GM10248 (cell line): ENCODE measurements at regions not wholly inside any gene's neighbourhood (a gene's known extent, or its start where the extent isn't known, plus 50 kb on each side); places are given as distances from the start of the nearest gene placed in this dataset.

ENCODE experiments used
- CTCF ChIA-PET: fragments of 300-600 bp; sonication (Branson Sonifier 250); formaldehyde crosslinking; extraction: SDS; loops from one replicate; lab custom pipeline; 2021; ENCODE audit warnings: antibody characterized with exemption; lab: Yijun Ruan, JAX
- POLR2A ChIA-PET: fragments of 350-650 bp; sonication (Branson Sonifier 250); formaldehyde crosslinking; extraction: SDS; loops from one replicate; lab custom pipeline; 2020; ENCODE audit warnings: antibody characterized with exemption; lab: Yijun Ruan, JAX
- DNase-seq: peaks from one replicate; pipeline ENCODE4 v3.0.0; 2012; ENCODE audit errors: extremely low spot score
- TF ChIP-seq, protein P1 (sequence below): IDR thresholded peaks from 2 replicates; pipeline ENCODE4 v1.5.1; 2012; ENCODE audit warnings: mild to moderate bottlenecking, low read depth; ENCODE audit errors: extremely low read depth, missing control alignments, control extremely low read depth

GRCh38 chr5:74957029-74957784 is 91.0 kb upstream of the FAM169A start:
- ChIA-PET POLR2A (no interaction called here), CTCF (no interaction called here)
- no peak for DNase-seq
- TF ChIP-seq, protein P1, sequence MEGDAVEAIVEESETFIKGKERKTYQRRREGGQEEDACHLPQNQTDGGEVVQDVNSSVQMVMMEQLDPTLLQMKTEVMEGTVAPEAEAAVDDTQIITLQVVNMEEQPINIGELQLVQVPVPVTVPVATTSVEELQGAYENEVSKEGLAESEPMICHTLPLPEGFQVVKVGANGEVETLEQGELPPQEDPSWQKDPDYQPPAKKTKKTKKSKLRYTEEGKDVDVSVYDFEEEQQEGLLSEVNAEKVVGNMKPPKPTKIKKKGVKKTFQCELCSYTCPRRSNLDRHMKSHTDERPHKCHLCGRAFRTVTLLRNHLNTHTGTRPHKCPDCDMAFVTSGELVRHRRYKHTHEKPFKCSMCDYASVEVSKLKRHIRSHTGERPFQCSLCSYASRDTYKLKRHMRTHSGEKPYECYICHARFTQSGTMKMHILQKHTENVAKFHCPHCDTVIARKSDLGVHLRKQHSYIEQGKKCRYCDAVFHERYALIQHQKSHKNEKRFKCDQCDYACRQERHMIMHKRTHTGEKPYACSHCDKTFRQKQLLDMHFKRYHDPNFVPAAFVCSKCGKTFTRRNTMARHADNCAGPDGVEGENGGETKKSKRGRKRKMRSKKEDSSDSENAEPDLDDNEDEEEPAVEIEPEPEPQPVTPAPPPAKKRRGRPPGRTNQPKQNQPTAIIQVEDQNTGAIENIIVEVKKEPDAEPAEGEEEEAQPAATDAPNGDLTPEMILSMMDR: no peak

GRCh38 chr5:74956278-74956677 is 90.1 kb upstream of the FAM169A start:
- ChIA-PET CTCF (interaction anchor here (1.2 kb wide), 1 partner anchor 94 kb away, joined by 3 read pairs; no protein-coding TSS in a partner anchor), POLR2A (no interaction called here)
- TF ChIP-seq, protein P1: no peak
- no peak for DNase-seq

DNA sequence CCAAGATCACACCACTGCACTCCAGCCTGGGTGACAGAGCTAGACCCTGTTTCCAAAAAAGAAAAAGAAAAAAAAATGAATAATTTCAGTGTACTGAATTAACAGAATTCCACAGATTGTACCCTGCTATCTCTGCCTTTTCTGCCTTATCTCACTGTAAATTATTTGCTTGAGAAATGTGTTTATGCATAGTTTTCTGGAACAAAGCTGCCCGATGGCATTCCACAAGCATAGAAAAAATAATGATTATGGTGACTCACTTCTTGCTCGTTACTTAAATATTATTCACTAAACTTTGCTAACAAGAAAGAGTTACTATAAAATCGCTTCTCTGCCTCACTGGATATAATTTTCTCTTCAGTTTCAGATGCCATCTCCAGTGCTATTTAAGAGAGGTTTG is 88.7 kb upstream of the FAM169A start:
- ChIA-PET CTCF (no interaction called here), POLR2A (no interaction called here)
- TF ChIP-seq, protein P1: no peak
- no peak for DNase-seq

DNA sequence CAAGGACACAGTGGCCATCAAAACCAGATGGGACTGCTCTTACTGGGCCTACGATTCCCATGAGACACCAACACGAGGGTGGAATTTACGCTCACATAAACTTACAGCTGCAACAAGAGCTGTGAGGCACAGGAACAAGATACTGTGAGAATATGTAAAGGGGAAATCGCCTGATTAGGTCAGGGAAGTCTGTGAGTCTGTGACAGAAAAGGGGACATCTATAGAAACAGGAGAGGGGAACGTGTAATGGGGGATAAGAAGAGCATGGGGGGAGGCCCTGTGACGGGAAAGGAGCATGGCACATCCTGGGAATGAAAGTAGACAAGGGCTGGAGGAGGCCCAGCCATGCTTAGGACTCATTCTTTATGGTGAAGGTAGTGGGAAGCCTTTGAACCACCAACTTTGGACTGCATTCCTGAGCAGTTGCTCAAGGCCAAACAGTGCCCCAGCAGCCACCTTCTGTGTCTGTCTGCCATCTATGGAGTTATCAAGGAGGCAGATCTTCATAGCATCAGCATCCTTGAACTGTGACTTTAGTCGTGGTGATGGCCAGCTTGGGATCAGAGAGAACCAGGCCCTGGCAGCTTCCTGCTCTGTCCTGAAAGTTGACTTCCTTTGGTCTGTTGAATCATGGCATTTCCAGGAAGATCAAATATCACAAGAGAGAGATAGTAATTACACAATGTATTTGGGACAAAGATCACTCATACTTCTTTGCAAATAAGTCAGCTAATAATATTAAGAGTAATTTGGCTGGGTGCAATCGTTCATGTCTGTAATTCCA is 87.9 kb upstream of the FAM169A start:
- ChIA-PET CTCF (interaction anchor here (1.4 kb wide), 1 partner anchor 19 kb away, joined by 4 read pairs; no protein-coding TSS in a partner anchor), POLR2A (no interaction called here)
- DNase-seq: no peak
- TF ChIP-seq, protein P1: no peak

DNA sequence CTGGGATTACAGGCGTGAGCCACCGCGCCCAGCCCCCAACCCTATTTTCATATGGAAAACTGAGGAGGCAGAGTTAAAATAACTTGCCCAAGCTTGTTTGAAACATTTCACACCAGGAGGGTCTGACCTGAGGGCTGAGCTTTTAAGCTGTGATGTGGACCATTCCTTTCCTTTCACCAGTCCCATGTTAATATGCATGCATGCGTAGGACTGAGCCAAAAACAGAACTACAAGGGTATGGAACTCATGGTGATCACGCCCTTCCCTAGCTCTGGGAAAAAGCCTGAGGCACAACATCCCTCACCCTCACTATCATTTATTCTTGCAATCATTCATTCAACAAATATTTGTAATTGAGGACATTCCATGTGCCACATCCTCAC is 87.4 kb upstream of the FAM169A start:
- DNase-seq: no peak
- ChIA-PET CTCF (interaction anchor here (1.4 kb wide), 1 partner anchor 18 kb away, joined by 4 read pairs; no protein-coding TSS in a partner anchor), POLR2A (no interaction called here)
- TF ChIP-seq, protein P1: no peak

DNA sequence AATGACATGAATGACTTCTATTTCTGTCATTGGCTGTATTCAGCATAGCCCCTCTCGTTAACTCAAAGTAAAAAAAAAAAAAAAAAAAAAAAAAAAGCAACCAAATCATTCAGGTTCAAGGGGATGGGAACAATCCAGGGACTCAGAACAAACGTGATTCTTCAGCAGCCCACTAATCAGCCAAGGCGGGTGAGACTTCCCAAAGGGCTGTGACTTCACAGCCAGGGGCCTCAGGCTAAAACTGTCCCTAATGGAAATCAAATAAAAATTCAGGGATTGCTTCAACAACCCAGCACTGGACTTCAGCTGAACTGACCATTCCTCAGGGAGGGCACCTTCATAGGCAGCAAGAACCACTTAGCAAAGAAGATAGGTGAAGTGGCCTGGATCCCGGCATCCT is 86.2 kb upstream of the FAM169A start:
- POLR2A ChIA-PET: no interaction called here
- CTCF ChIA-PET: interaction anchor here (1.4 kb wide), 1 partner anchor 17 kb away, joined by 4 read pairs; no protein-coding TSS in a partner anchor
- TF ChIP-seq, protein P1: no peak
- DNase-seq: no peak
